PC-9 (cell line): ENCODE measurements at regions not wholly inside any gene's neighbourhood (a gene's known extent, or its start where the extent isn't known, plus 50 kb on each side); places are given as distances from the start of the nearest gene placed in this dataset.

Source experiments
- BruUV-seq: library from RNA; stranded (reverse); fragments of 400-500 nt; replicated peaks from 2 replicates; lab custom pipeline; 2021; lab: Mats Ljungman, UMichigan
- CTCF ChIA-PET: fragments of 300-600 bp; sonication (Branson Sonifier 250); formaldehyde crosslinking; loops from one replicate; lab custom pipeline; 2022; ENCODE audit warnings: antibody characterized with exemption; lab: Charles Lee
- POLR2A ChIA-PET: fragments of 300-600 bp; sonication (Branson Sonifier 250); formaldehyde crosslinking; loops from one replicate; lab custom pipeline; 2022; ENCODE audit warnings: antibody characterized with exemption; ENCODE audit not compliant: unreplicated experiment; lab: Charles Lee
- DNase-seq, 2 experiments: peaks; one replicate each; pipeline versions ENCODE4 v3.0.0 to v3.0.0-alpha.2; 2015 to 2022; ENCODE audit warnings: mixed read lengths in 1 of 2
- H2AFZ ChIP-seq: fragments of 200-600 bp; sonication (generic); 2 replicates; pipeline ENCODE4 v1.8.1; 2017; ENCODE audit warnings: antibody characterized with exemption
- H3F3A ChIP-seq: fragments of 200-600 bp; sonication (generic); 2 replicates; pipeline ENCODE4 v1.8.1; 2017; ENCODE audit warnings: antibody characterized with exemption, mild to moderate bottlenecking, low read depth; ENCODE audit not compliant: insufficient read depth
- H3K27ac ChIP-seq: fragments of 200-600 bp; sonication (generic); 2 replicates; pipeline ENCODE4 v1.6.1; 2016; ENCODE audit warnings: mixed run types
- H3K27me3 ChIP-seq: fragments of 200-600 bp; sonication (generic); 2 replicates; pipeline ENCODE4 v1.6.1; 2016; ENCODE audit warnings: low read depth, mixed run types; ENCODE audit not compliant: insufficient read depth
- H3K36me3 ChIP-seq: fragments of 200-600 bp; sonication (generic); 2 replicates; pipeline ENCODE4 v1.6.1; 2016; ENCODE audit warnings: low read depth, mixed run types
- H3K4me1 ChIP-seq: fragments of 200-600 bp; sonication (generic); replicated peaks from 2 replicates; pipeline ENCODE4 v1.6.1; 2016; ENCODE audit warnings: mixed run types; ENCODE audit not compliant: insufficient read depth
- H3K4me2 ChIP-seq: fragments of 200-600 bp; sonication (generic); 2 replicates; pipeline ENCODE4 v1.6.1; 2017; ENCODE audit warnings: mixed run types
- H3K4me3 ChIP-seq: fragments of 200-600 bp; sonication (generic); 2 replicates; pipeline ENCODE4 v1.6.1; 2016; ENCODE audit warnings: mixed run types
- H3K79me2 ChIP-seq: fragments of 200-600 bp; sonication (generic); 2 replicates; pipeline ENCODE4 v1.6.1; 2017; ENCODE audit warnings: low read depth, mixed run types
- H3K9me2 ChIP-seq: fragments of 200-600 bp; sonication (generic); 2 replicates; pipeline ENCODE4 v1.8.1; 2017; ENCODE audit warnings: mild to moderate bottlenecking; ENCODE audit not compliant: insufficient read depth
- H3K9me3 ChIP-seq: fragments of 200-600 bp; sonication (generic); 2 replicates; pipeline ENCODE4 v1.8.1; 2016; ENCODE audit warnings: low read depth; ENCODE audit not compliant: insufficient read depth
- H4K20me1 ChIP-seq: fragments of 200-600 bp; sonication (generic); 2 replicates; pipeline ENCODE4 v1.8.1; 2017; ENCODE audit not compliant: insufficient read depth
- CTCF ChIP-seq: fragments of 200-600 bp; sonication (generic); conservative IDR thresholded peaks from 2 replicates; pipeline ENCODE4 v1.6.1; 2017; ENCODE audit warnings: mixed run types, antibody characterized with exemption, mild to moderate bottlenecking, moderate library complexity
- EZH2 ChIP-seq: fragments of 200-600 bp; sonication (generic); IDR thresholded peaks from 2 replicates; pipeline ENCODE4 v1.8.0; 2017; ENCODE audit warnings: antibody characterized with exemption, low read depth
- intact Hi-C: fragments of 100-400 bp; cut with micrococcal nuclease; formaldehyde crosslinking; loops from one replicate; pipeline ENCODE4 v1.10.0; 2022; ENCODE audit not compliant: unreplicated experiment

GRCh38 chr4:133320576-133321170 lies 171.6 kb downstream of the PCDH10 start:
- ChIA-PET CTCF (interaction anchor here (0.6 kb wide), 1 partner anchor 613 kb away, joined by 3 read pairs; no protein-coding TSS in a partner anchor), POLR2A (interaction anchor here (0.7 kb wide), 1 partner anchor 655 kb away, joined by 10 read pairs; no protein-coding TSS in a partner anchor)
- H3K4me3 ChIP-seq, result no peak overlapping the region
- no peak overlapping the region for H3K27ac ChIP-seq
- intact Hi-C loops, result no loop called here
- peak in 1 of 2 experiments; percentile 8 for DNase-seq
- H3K4me1 ChIP-seq, result no peaks in the 10 kb centered on the region
- H3K4me2 ChIP-seq, result no peak overlapping the region
- no peak overlapping the region for H2AFZ ChIP-seq
- no peaks in the 10 kb centered on the region for H3K9me3 ChIP-seq
- no peaks in the 10 kb centered on the region for H3K9me2 ChIP-seq
- TF ChIP-seq CTCF (peak; percentile 64), EZH2 (no peak)
- no peaks in the 10 kb centered on the region for H3K79me2 ChIP-seq
- H3K27me3 ChIP-seq, result no peaks in the 10 kb centered on the region
- no peaks in the 10 kb centered on the region for H3F3A ChIP-seq
- no TSS peak for BruUV-seq
- no peaks in the 10 kb centered on the region for H3K36me3 ChIP-seq
- no peaks in the 10 kb centered on the region for H4K20me1 ChIP-seq

GRCh38 chr4:133316909-133317308 lies 167.8 kb downstream of the PCDH10 start:
- Histone ChIP-seq H3K4me3 (no peak overlapping the region), H3K4me2 (no peak overlapping the region), H3K36me3 (no peaks in the 10 kb centered on the region), H2AFZ (no peak overlapping the region), H3K4me1 (no peaks in the 10 kb centered on the region), H3K9me2 (no peaks in the 10 kb centered on the region), H4K20me1 (no peaks in the 10 kb centered on the region), H3K27ac (no peak overlapping the region), H3K27me3 (no peaks in the 10 kb centered on the region), H3K9me3 (no peaks in the 10 kb centered on the region), H3K79me2 (no peaks in the 10 kb centered on the region), H3F3A (no peaks in the 10 kb centered on the region)
- intact Hi-C loops, result no loop called here
- no peak for TF ChIP-seq EZH2
- no peak for TF ChIP-seq CTCF
- no peak for DNase-seq
- CTCF ChIA-PET, result interaction anchor here (0.6 kb wide), 1 partner anchor 194 kb away, joined by 4 read pairs; no protein-coding TSS in a partner anchor
- no TSS peak for BruUV-seq
- POLR2A ChIA-PET, result no interaction called here

- TF ChIP-seq EZH2, result no peak
- no peak for TF ChIP-seq CTCF
- no TSS peak for BruUV-seq
- Histone ChIP-seq H2AFZ (no peak overlapping the region), H3K79me2 (no peaks in the 10 kb centered on the region), H3K4me1 (no peaks in the 10 kb centered on the region), H3K9me3 (no peaks in the 10 kb centered on the region), H3F3A (no peaks in the 10 kb centered on the region), H3K27me3 (no peaks in the 10 kb centered on the region), H4K20me1 (no peaks in the 10 kb centered on the region), H3K9me2 (no peaks in the 10 kb centered on the region), H3K27ac (no peak overlapping the region), H3K36me3 (no peaks in the 10 kb centered on the region), H3K4me3 (no peak overlapping the region), H3K4me2 (no peak overlapping the region)
- intact Hi-C loops, result no loop called here
- ChIA-PET POLR2A (no interaction called here), CTCF (no interaction called here)
- no peak for DNase-seq
Measured at GRCh38 chr4:133314991-133315390, 165.9 kb downstream of the PCDH10 start.
